Liver (tissue), 8 donors: ENCODE measurements at regions not wholly inside any gene's neighbourhood (a gene's known extent, or its start where the extent isn't known, plus 50 kb on each side); places are given as distances from the start of the nearest gene placed in this dataset.

ENCODE experiments used
- DNase-seq: peaks from one replicate; pipeline ENCODE4 v3.0.0-alpha.2; 2017; ENCODE audit warnings: low spot score
- H3K27ac ChIP-seq, 2 donors: one replicate each; pipeline ENCODE4 v1.7.0; 2013; ENCODE audit warnings: inconsistent platforms in 2 of 2, low read length in 2 of 2, control low read depth in 1 of 2, low read depth in 1 of 2, mild to moderate bottlenecking in 1 of 2
- H3K27me3 ChIP-seq, 4 donors: one replicate each; pipeline versions ENCODE4 v1.6.1 to v1.7.0; 2013; ENCODE audit warnings: low read length in 3 of 4, inconsistent platforms in 1 of 4, mild to moderate bottlenecking in 1 of 4, moderate library complexity in 1 of 4; ENCODE audit not compliant: control insufficient read depth in 4 of 4, insufficient read depth in 4 of 4
- H3K36me3 ChIP-seq, 4 donors: one replicate each; pipeline versions ENCODE4 v1.6.1 to v1.7.0; 2013; ENCODE audit warnings: low read length in 3 of 4, mild to moderate bottlenecking in 3 of 4, low read depth in 1 of 4, moderate library complexity in 1 of 4; ENCODE audit not compliant: control insufficient read depth in 4 of 4, insufficient read depth in 3 of 4
- H3K4me1 ChIP-seq, 4 donors: one replicate each; pipeline versions ENCODE4 v1.6.1 to v1.7.0; 2013; ENCODE audit warnings: low read length in 3 of 4, mild to moderate bottlenecking in 3 of 4, moderate library complexity in 1 of 4; ENCODE audit not compliant: control insufficient read depth in 4 of 4, insufficient read depth in 4 of 4
- H3K4me3 ChIP-seq, 3 donors: one replicate each; pipeline versions ENCODE4 v1.6.1 to v1.7.0; 2013; ENCODE audit warnings: low read length in 3 of 3, control low read depth in 1 of 3, low read depth in 1 of 3, mild to moderate bottlenecking in 1 of 3
- H3K9ac ChIP-seq, 2 donors: one replicate each; pipeline ENCODE4 v1.7.0; 2013; ENCODE audit warnings: low read length in 2 of 2, mild to moderate bottlenecking in 2 of 2, moderate library complexity in 2 of 2, control low read depth in 1 of 2, low read depth in 1 of 2
- H3K9me3 ChIP-seq, 4 donors: one replicate each; pipeline versions ENCODE4 v1.6.1 to v1.7.0; 2013; ENCODE audit warnings: low read length in 3 of 4; ENCODE audit not compliant: control insufficient read depth in 4 of 4
- ATF3 ChIP-seq: IDR thresholded peaks from 2 replicates; pipeline ENCODE4 v1.6.1; 2016; ENCODE audit warnings: antibody characterized with exemption
- CTCF ChIP-seq: fragments of 150-350 bp; IDR thresholded peaks from 2 replicates; pipeline ENCODE4 v1.5.1; 2017; ENCODE audit warnings: improper control_type of control experiment, low read depth, low read length; ENCODE audit not compliant: missing input control
- EGR1 ChIP-seq, 2 donors: IDR thresholded peaks; 2 replicates each; pipeline ENCODE4 v1.6.1; 2016 to 2018; ENCODE audit warnings: antibody characterized with exemption in 2 of 2, low read depth in 2 of 2
- FOXA1 ChIP-seq: IDR thresholded peaks from 2 replicates; pipeline ENCODE4 v1.6.1; 2016; ENCODE audit warnings: antibody characterized with exemption
- FOXA2 ChIP-seq: IDR thresholded peaks from 2 replicates; pipeline ENCODE4 v1.6.1; 2016; ENCODE audit warnings: antibody characterized with exemption
- GABPA ChIP-seq, 2 donors: IDR thresholded peaks in 1 of 2; conservative IDR thresholded peaks in 1 of 2; 2 replicates each; pipeline ENCODE4 v1.6.1; 2016; ENCODE audit warnings: antibody characterized with exemption in 2 of 2, mild to moderate bottlenecking in 1 of 2, moderate library complexity in 1 of 2
- HNF4A ChIP-seq, 2 donors: conservative IDR thresholded peaks; 2 replicates each; pipeline ENCODE4 v1.6.1; 2016; ENCODE audit warnings: antibody characterized with exemption in 2 of 2, mild to moderate bottlenecking in 2 of 2
- HNF4G ChIP-seq: IDR thresholded peaks from 2 replicates; pipeline ENCODE4 v1.6.1; 2016; ENCODE audit warnings: antibody characterized with exemption
- JUND ChIP-seq, 2 donors: IDR thresholded peaks; 2 replicates each; pipeline ENCODE4 v1.6.1; 2016; ENCODE audit warnings: antibody characterized with exemption in 2 of 2
- MAX ChIP-seq: IDR thresholded peaks from 2 replicates; pipeline ENCODE4 v1.6.1; 2016; ENCODE audit warnings: antibody characterized with exemption
- NR2F2 ChIP-seq: IDR thresholded peaks from 2 replicates; pipeline ENCODE4 v1.6.1; 2016; ENCODE audit warnings: antibody characterized with exemption
- RAD21 ChIP-seq, 2 donors: IDR thresholded peaks; 2 replicates each; pipeline ENCODE4 v1.6.1; 2016; ENCODE audit warnings: antibody characterized with exemption in 2 of 2, mild to moderate bottlenecking in 2 of 2
- REST ChIP-seq: IDR thresholded peaks from 2 replicates; pipeline ENCODE4 v1.6.1; 2016; ENCODE audit warnings: antibody characterized with exemption, mild to moderate bottlenecking
- RXRA ChIP-seq, 2 donors: IDR thresholded peaks; 2 replicates each; pipeline ENCODE4 v1.6.1; 2017 to 2018; ENCODE audit warnings: antibody characterized with exemption in 2 of 2, mild to moderate bottlenecking in 1 of 2
- SP1 ChIP-seq: IDR thresholded peaks from 2 replicates; pipeline ENCODE4 v1.6.1; 2018; ENCODE audit warnings: antibody characterized with exemption, mild to moderate bottlenecking
- TAF1 ChIP-seq: conservative IDR thresholded peaks from 2 replicates; pipeline ENCODE4 v1.6.1; 2016; ENCODE audit warnings: antibody characterized with exemption, mild to moderate bottlenecking
- ZBTB33 ChIP-seq: IDR thresholded peaks from 2 replicates; pipeline ENCODE4 v1.6.1; 2016; ENCODE audit warnings: antibody characterized with exemption
- WGBS: extraction: QIAGEN DNeasy Blood & Tissue Kit; methylation state at CpG from one replicate; pipeline ENCODE4 v1.1.7; 2013; 5-methylcytosine and 5-hydroxymethylcytosine counted together
- donor health status: healthy.
- donor health status: healthy.
- donor health status: healthy.
- donor health status: healthy.
- donor health status: healthy.

GRCh38 chr1:221810406-221810805 lies 68.5 kb upstream of the DUSP10 start:
- H3K4me3 ChIP-seq, result no peak overlapping the region
- TF ChIP-seq SP1 (no peak), HNF4A (conservative IDR thresholded peaks at IDR 0.05) (no peak), HNF4G (no peak), FOXA1 (no peak), RXRA (IDR thresholded peaks at IDR 0.05) (no peak)
- WGBS, result 87% methylated on average over 2 of the region's 2 CpGs
- no peak overlapping the region for H3K9ac ChIP-seq
- H3K27me3 ChIP-seq, result no peaks in the 10 kb centered on the region
- no peaks in the 10 kb centered on the region for H3K4me1 ChIP-seq
- H3K36me3 ChIP-seq, result no peaks in the 10 kb centered on the region
- H3K27ac ChIP-seq, result no peak overlapping the region
- DNase-seq, result no peak
- no peaks in the 10 kb centered on the region for H3K9me3 ChIP-seq

GRCh38 chr1:221809091-221810029 lies 67.5 kb upstream of the DUSP10 start:
- TF ChIP-seq JUND (IDR thresholded peaks at IDR 0.05), result no peak
- no peak for TF ChIP-seq FOXA1
- no peak for TF ChIP-seq RAD21 (IDR thresholded peaks at IDR 0.05)
- TF ChIP-seq HNF4G, result no peak
- no peak for TF ChIP-seq NR2F2
- no peak for TF ChIP-seq ATF3
- TF ChIP-seq SP1, result no peak
- TF ChIP-seq REST, result no peak
- no peak for TF ChIP-seq GABPA (IDR thresholded peaks at IDR 0.05 in 1 of 2, conservative IDR thresholded peaks at IDR 0.05 in 1 of 2)
- no peak for TF ChIP-seq MAX
- TF ChIP-seq TAF1, result no peak
- TF ChIP-seq HNF4A (conservative IDR thresholded peaks at IDR 0.05), result no peak
- TF ChIP-seq FOXA2, result no peak
- TF ChIP-seq ZBTB33, result no peak
- TF ChIP-seq RXRA (IDR thresholded peaks at IDR 0.05), result no peak
- no peak for TF ChIP-seq EGR1 (IDR thresholded peaks at IDR 0.05; ENCODE audit: low read depth in 2 of 2)
- TF ChIP-seq CTCF, result no peak
- H3K9ac ChIP-seq, result no peak overlapping the region
- WGBS, result 62% methylated on average over 12 of the region's 12 CpGs
- no peaks in the 10 kb centered on the region for H3K36me3 ChIP-seq
- H3K4me1 ChIP-seq, result no peaks in the 10 kb centered on the region
- H3K4me3 ChIP-seq, result no peak overlapping the region
- H3K9me3 ChIP-seq, result no peaks in the 10 kb centered on the region
- H3K27ac ChIP-seq, result no peak overlapping the region
- DNase-seq, result no peak
- H3K27me3 ChIP-seq, result no peaks in the 10 kb centered on the region
